22Rv1 (cell line): ENCODE measurements at regions not wholly inside any gene's neighbourhood (a gene's known extent, or its start where the extent isn't known, plus 50 kb on each side); places are given as distances from the start of the nearest gene placed in this dataset.

Experiments used
- H3K27ac ChIP-seq: fragments of 450-650 bp; 2 replicates; pipeline ENCODE4 v1.5.1; 2017
- CTCF ChIP-seq: fragments of 450-650 bp; IDR thresholded peaks from 2 replicates; pipeline ENCODE4 v1.5.1; 2017; ENCODE audit warnings: mild to moderate bottlenecking
- ZFX ChIP-seq: fragments of 450-650 bp; IDR thresholded peaks from 2 replicates; pipeline ENCODE4 v1.6.1; 2017; ENCODE audit warnings: antibody characterized with exemption, borderline replicate concordance

- TF ChIP-seq CTCF (no peak), ZFX (no peak)
- H3K27ac ChIP-seq: peak overlapping the region; percentile 60
Measured at GRCh38 chr20:39619271-39619785, 657.2 kb downstream of the DHX35 start.

GRCh38 chr20:39611901-39612300, 649.8 kb downstream of the DHX35 start:
- no peak overlapping the region for H3K27ac ChIP-seq
- no peak for TF ChIP-seq ZFX
- TF ChIP-seq CTCF: no peak

GRCh38 chr20:39607141-39607540, 645.0 kb downstream of the DHX35 start:
- H3K27ac ChIP-seq: no peak overlapping the region
- TF ChIP-seq ZFX (no peak), CTCF (no peak)

GRCh38 chr20:39605908-39606307, 643.8 kb downstream of the DHX35 start:
- TF ChIP-seq ZFX: no peak
- H3K27ac ChIP-seq: no peak overlapping the region

GRCh38 chr20:39605361-39605760, 643.2 kb downstream of the DHX35 start:
- TF ChIP-seq ZFX (no peak), CTCF (no peak)
- no peak overlapping the region for H3K27ac ChIP-seq

- no peak overlapping the region for H3K27ac ChIP-seq
- TF ChIP-seq CTCF: no peak
- no peak for TF ChIP-seq ZFX
Measured at GRCh38 chr20:39603219-39603618, 641.1 kb downstream of the DHX35 start.

GRCh38 chr20:39602649-39603048, 640.5 kb downstream of the DHX35 start:
- TF ChIP-seq ZFX: no peak
- no peak overlapping the region for H3K27ac ChIP-seq

- H3K27ac ChIP-seq: no peak overlapping the region
- no peak for TF ChIP-seq CTCF
- TF ChIP-seq ZFX: no peak
Measured at GRCh38 chr20:39600871-39601270, 638.7 kb downstream of the DHX35 start.
